ENCODE measurements at regions not wholly inside any gene's neighbourhood (a gene's known extent, or its start where the extent isn't known, plus 50 kb on each side); places are given as distances from the start of the nearest gene placed in this dataset.

GRCh38 chr10:70966646-70967553, 78.5 kb upstream of the PCBD1 start:
- no peak overlapping the region for H3K4me3 ChIP-seq (IDR thresholded peaks at IDR 0.05; ENCODE audit: insufficient read depth, low read depth, low read length)

DNA sequence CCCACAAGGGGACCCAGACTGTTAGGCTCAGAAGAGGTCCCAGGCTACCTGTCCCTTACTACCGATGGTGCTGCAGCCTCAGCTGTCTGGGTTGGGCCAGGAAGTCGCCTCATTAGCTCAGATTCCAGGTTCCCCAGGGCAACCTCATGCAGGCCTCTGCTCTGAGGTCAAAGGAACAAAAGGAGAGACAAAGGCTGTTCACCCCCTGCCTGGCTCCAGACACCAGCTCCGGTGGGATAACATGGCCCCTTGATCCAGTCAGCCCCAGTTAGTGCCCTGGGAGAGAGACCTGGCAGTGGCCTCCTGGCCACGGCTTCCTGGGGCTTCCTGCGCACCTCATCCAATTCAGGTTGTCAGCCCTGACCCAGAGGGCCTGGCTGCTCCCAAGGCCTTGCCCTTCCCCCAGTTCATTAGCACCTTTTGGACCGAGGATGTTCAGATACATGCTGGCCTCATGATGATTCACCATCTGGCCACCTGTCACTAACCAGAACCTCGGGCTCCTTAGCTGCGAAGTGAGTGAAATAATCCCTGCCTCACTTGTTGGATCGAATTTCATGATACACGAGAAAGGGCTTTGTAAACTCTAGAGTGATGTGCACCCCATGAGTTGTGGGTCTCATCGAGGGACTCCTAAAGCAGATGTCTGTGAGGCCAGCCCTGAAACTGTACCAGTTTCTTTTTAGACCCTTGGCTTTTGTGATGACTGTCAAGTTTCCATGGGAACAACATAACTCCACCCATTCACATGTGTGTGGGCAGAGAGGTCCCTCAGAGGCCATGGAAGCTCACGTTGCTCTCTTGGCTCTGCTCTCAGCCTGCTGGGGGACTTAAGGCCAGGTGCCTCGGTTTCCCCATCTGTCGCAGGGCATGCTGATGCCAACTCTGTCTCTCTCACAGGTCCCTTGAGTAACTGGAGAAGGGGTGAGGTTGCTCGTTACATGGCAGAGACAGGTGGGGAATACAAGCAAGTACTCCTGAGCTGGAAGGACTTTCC, 79.5 kb upstream of the PCBD1 start:
- Histone ChIP-seq H2AFZ (ENCODE audit: low read depth) (peak overlapping the region; percentile 59; the same call in 1 of the 2 replicates), H3K4me2 (peak overlapping the region; percentile 68), H3K27ac (peak overlapping the region; percentile 73), H4K20me1 (ENCODE audit: insufficient read depth) (no peaks in the 10 kb centered on the region), H3K4me3 (IDR thresholded peaks at IDR 0.05; ENCODE audit: insufficient read depth, low read depth, low read length) (no peak overlapping the region), H3K4me1 (ENCODE audit: low read depth, poor library complexity, severe bottlenecking) (peaks cover 26% of the 10 kb centered on the region), H3K9ac (peak overlapping the region; percentile 26; the same call in 1 of the 2 replicates), H3K79me2 (ENCODE audit: insufficient read depth, low read depth) (no peaks in the 10 kb centered on the region), H3K27me3 (ENCODE audit: insufficient read depth, low read depth) (no peaks in the 10 kb centered on the region), H3K36me3 (ENCODE audit: insufficient read depth) (no peaks in the 10 kb centered on the region)
- no peak for TF ChIP-seq CTCF (conservative IDR thresholded peaks at IDR 0.05; ENCODE audit: low read depth, low read length)

More at GRCh38 chr10:70966646-70967553, 78.5 kb upstream of the PCBD1 start:
- no peaks in the 10 kb centered on the region for H3K36me3 ChIP-seq (ENCODE audit: insufficient read depth)
- no peak overlapping the region for H3K9ac ChIP-seq
- H3K27ac ChIP-seq, result peak overlapping the region; percentile 73; the same call in 1 of the 2 replicates
- H3K4me1 ChIP-seq (ENCODE audit: low read depth, poor library complexity, severe bottlenecking), result peaks cover 26% of the 10 kb centered on the region
- no peaks in the 10 kb centered on the region for H3K27me3 ChIP-seq (ENCODE audit: insufficient read depth, low read depth)
- no peak for TF ChIP-seq CTCF (conservative IDR thresholded peaks at IDR 0.05; ENCODE audit: low read depth, low read length)
- H3K79me2 ChIP-seq (ENCODE audit: insufficient read depth, low read depth), result no peaks in the 10 kb centered on the region
- no peak overlapping the region for H2AFZ ChIP-seq (ENCODE audit: low read depth)
- no peak overlapping the region; the same call in 1 of the 2 replicates for H3K4me2 ChIP-seq
- H4K20me1 ChIP-seq (ENCODE audit: insufficient read depth), result no peaks in the 10 kb centered on the region

- H3K27me3 ChIP-seq (ENCODE audit: insufficient read depth, low read depth), result no peaks in the 10 kb centered on the region
- no peak overlapping the region for H3K4me3 ChIP-seq (IDR thresholded peaks at IDR 0.05; ENCODE audit: insufficient read depth, low read depth, low read length)
- H3K4me2 ChIP-seq, result peak overlapping the region; percentile 68
- H2AFZ ChIP-seq (ENCODE audit: low read depth), result no peak overlapping the region
- no peaks in the 10 kb centered on the region for H3K79me2 ChIP-seq (ENCODE audit: insufficient read depth, low read depth)
- H3K27ac ChIP-seq, result peak overlapping the region; percentile 73; the same call in 1 of the 2 replicates
- H3K36me3 ChIP-seq (ENCODE audit: insufficient read depth), result no peaks in the 10 kb centered on the region
- no peaks in the 10 kb centered on the region for H4K20me1 ChIP-seq (ENCODE audit: insufficient read depth)
- TF ChIP-seq CTCF (conservative IDR thresholded peaks at IDR 0.05; ENCODE audit: low read depth, low read length), result no peak
- H3K9ac ChIP-seq, result peak overlapping the region; percentile 26; the same call in 1 of the 2 replicates
- H3K4me1 ChIP-seq (ENCODE audit: low read depth, poor library complexity, severe bottlenecking), result peaks cover 29% of the 10 kb centered on the region
Observed at GRCh38 chr10:70969188-70969587, 80.8 kb upstream of the PCBD1 start.

DNA sequence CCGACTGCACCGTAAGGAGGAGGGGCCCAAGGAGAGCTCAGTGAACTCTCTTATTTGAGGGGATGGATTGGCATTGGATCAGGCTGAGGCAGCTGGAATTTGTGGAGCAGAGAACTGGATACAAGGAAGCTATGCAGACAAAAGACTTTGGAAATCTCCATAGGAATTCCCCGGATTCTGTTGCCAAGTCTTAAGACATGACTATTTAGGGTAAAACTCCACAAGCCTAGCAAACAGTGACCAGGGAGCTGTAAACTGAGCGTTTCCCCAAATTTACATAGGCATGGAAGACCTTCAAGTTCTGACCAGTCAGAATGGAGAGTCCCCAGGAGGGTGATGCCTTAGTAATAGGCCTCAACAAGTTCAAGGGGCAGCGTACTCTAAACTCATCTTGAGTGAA, 82.5 kb upstream of the PCBD1 start:
- peaks cover 36% of the 10 kb centered on the region for H3K4me1 ChIP-seq (ENCODE audit: low read depth, poor library complexity, severe bottlenecking)

More for the DNA sequence above, 82.5 kb upstream of the PCBD1 start:
- H3K4me2 ChIP-seq, result no peak overlapping the region
- no peak overlapping the region for H3K27ac ChIP-seq
- no peaks in the 10 kb centered on the region for H3K79me2 ChIP-seq (ENCODE audit: insufficient read depth, low read depth)
- H3K27me3 ChIP-seq (ENCODE audit: insufficient read depth, low read depth), result no peaks in the 10 kb centered on the region
- H4K20me1 ChIP-seq (ENCODE audit: insufficient read depth), result no peaks in the 10 kb centered on the region
- H3K4me3 ChIP-seq (IDR thresholded peaks at IDR 0.05; ENCODE audit: insufficient read depth, low read depth, low read length), result no peak overlapping the region
- TF ChIP-seq CTCF (conservative IDR thresholded peaks at IDR 0.05; ENCODE audit: low read depth, low read length), result no peak
- no peaks in the 10 kb centered on the region for H3K36me3 ChIP-seq (ENCODE audit: insufficient read depth)
- no peak overlapping the region for H3K9ac ChIP-seq
- no peak overlapping the region for H2AFZ ChIP-seq (ENCODE audit: low read depth)

Data from KMS-11 (cell line).